ENCODE measurements at regions not wholly inside any gene's neighbourhood (a gene's known extent, or its start where the extent isn't known, plus 50 kb on each side); places are given as distances from the start of the nearest gene placed in this dataset.

DNA sequence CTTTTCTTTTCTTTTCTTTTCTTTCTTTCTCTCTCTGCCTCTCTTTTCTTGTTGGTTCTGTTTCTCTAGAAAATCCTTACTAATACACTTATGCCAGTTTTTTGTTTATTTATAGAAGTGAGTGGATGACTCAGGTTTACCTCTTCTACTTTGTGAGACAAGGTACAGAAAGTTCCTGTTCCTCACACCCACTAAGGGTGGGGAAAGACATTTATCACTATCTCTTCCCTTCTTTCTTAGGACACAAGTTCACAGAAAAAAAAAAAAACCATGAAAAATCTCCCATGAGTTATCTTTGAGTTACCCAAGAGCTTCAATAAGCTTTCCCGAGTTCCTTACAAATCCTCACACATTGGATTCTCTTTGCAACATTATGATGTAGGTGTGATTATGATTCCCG is 60.9 kb upstream of the CD180 start:
- TF ChIP-seq, protein P1, sequence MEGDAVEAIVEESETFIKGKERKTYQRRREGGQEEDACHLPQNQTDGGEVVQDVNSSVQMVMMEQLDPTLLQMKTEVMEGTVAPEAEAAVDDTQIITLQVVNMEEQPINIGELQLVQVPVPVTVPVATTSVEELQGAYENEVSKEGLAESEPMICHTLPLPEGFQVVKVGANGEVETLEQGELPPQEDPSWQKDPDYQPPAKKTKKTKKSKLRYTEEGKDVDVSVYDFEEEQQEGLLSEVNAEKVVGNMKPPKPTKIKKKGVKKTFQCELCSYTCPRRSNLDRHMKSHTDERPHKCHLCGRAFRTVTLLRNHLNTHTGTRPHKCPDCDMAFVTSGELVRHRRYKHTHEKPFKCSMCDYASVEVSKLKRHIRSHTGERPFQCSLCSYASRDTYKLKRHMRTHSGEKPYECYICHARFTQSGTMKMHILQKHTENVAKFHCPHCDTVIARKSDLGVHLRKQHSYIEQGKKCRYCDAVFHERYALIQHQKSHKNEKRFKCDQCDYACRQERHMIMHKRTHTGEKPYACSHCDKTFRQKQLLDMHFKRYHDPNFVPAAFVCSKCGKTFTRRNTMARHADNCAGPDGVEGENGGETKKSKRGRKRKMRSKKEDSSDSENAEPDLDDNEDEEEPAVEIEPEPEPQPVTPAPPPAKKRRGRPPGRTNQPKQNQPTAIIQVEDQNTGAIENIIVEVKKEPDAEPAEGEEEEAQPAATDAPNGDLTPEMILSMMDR (IDR thresholded peaks at IDR 0.05), result no peak
- no peak for TF ChIP-seq EZH2 (IDR thresholded peaks at IDR 0.05; ENCODE audit: borderline replicate concordance, insufficient read depth, low read depth, low read length, poor library complexity, severe bottlenecking)

Data from B cell (primary cell).